ENCODE measurements at regions not wholly inside any gene's neighbourhood (a gene's known extent, or its start where the extent isn't known, plus 50 kb on each side); places are given as distances from the start of the nearest gene placed in this dataset.

DNA sequence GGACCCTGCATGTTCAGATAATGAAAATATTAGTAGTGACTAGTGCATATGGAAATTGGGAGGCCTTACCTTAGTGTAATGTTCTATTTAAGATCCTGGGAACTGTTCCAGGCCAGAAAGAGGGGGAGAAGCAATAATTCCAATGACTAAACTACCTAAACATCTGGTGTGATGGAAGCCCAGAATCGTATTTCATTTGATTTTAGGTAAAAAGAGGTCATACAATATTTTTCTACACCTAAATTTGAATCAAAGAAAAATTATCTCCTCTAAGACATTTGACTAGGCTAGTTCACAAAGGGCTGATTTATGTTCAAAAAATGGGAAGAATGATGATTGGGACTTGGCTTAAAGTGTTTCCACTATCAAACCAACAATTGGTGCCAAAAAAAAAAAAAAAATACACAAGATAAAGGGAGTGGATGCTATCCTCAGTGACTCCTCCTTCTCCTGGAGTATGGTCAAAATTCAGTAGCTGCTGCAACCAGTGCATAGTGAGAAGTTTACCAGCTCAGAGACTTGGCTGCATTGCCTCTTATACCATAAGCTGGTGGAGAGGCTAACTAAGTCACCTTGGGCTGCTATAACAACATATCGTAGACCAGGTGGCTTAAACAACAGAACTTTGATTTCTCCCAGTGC lies 1038.3 kb upstream of the ACVR2A start:
- WGBS, 4 donors: 44 to 56% (median 54%) methylated on average over 2 of the region's 2 CpGs
- Histone ChIP-seq H3K36me3 (replicated peaks in 1 of 2) (no peaks in the 10 kb centered on the region), H3K27ac (no peak overlapping the region), H3K4me1 (replicated peaks in 1 of 2) (no peaks in the 10 kb centered on the region), H3K4me3 (no peak overlapping the region), H3K9me3 (replicated peaks in 1 of 3) (no peaks in the 10 kb centered on the region), H3K27me3 (no peaks in the 10 kb centered on the region)
- TF ChIP-seq POLR2A (IDR thresholded peaks at IDR 0.05): no peak
- TF ChIP-seq, protein P1, sequence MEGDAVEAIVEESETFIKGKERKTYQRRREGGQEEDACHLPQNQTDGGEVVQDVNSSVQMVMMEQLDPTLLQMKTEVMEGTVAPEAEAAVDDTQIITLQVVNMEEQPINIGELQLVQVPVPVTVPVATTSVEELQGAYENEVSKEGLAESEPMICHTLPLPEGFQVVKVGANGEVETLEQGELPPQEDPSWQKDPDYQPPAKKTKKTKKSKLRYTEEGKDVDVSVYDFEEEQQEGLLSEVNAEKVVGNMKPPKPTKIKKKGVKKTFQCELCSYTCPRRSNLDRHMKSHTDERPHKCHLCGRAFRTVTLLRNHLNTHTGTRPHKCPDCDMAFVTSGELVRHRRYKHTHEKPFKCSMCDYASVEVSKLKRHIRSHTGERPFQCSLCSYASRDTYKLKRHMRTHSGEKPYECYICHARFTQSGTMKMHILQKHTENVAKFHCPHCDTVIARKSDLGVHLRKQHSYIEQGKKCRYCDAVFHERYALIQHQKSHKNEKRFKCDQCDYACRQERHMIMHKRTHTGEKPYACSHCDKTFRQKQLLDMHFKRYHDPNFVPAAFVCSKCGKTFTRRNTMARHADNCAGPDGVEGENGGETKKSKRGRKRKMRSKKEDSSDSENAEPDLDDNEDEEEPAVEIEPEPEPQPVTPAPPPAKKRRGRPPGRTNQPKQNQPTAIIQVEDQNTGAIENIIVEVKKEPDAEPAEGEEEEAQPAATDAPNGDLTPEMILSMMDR (IDR thresholded peaks at IDR 0.05): no peak
- DNase-seq: no peak
- intact Hi-C loops (cut with DNase I): no loop called here

DNA sequence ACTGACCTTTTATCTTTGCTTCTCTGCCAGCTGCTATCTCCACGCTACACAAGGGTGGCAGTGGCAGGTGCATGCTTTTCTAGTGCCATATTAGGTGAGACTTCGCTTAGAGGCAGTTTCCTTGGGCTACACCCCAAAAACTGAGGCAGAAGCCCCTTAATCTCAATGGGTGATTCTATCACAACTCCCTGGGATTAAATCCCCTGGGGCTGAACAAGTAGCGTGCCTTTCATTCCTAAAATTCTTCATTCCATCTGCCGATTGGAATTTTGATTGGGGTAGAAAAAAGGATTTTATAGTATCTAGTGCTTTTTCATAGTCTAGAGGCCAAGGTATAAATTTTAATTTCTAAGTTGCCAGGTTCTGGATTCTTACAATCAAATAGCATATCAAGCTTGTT lies 1040.5 kb upstream of the ACVR2A start:
- H3K4me3 ChIP-seq: no peak overlapping the region
- 65 to 83% (median 76%) methylated on average over 4 of the region's 4 CpGs for WGBS, 4 donors
- intact Hi-C loops (cut with DNase I): no loop called here

DNA sequence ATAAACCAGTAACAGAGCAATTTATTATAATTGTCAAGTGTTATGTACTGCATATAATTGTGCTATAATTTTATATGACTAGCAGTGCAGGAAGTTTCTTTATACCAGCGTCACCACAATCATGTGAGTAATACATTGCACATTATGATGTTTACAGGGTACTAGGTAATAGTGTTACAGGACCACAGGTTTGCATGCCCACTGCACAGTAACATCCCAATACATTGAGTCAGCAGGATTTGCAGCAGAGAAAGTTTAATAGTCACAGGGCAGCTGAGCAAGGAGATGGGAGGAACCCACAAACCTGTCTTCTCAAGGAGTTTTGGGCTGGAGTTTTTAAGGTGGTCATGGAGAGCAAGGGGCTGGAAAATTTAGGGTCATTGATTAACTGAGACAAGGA lies 1042.9 kb upstream of the ACVR2A start:
- Histone ChIP-seq H3K36me3 (replicated peaks in 1 of 2) (no peaks in the 10 kb centered on the region), H3K27ac (no peak overlapping the region), H3K9me3 (replicated peaks in 1 of 3) (no peaks in the 10 kb centered on the region), H3K4me1 (replicated peaks in 1 of 2) (no peaks in the 10 kb centered on the region), H3K27me3 (no peaks in the 10 kb centered on the region), H3K4me3 (no peak overlapping the region)
- intact Hi-C loops (cut with DNase I): no loop called here
- DNase-seq: no peak
- no peak for TF ChIP-seq POLR2A (IDR thresholded peaks at IDR 0.05)
- TF ChIP-seq, protein P1 (IDR thresholded peaks at IDR 0.05): no peak
- 74 to 89% (median 84%) methylated on average over 1 of the region's 1 CpG for WGBS, 4 donors

More for the DNA sequence above, 1040.5 kb upstream of the ACVR2A start:
- no peak overlapping the region for H3K27ac ChIP-seq
- no peaks in the 10 kb centered on the region for H3K4me1 ChIP-seq (replicated peaks in 1 of 2)
- TF ChIP-seq, protein P1 (IDR thresholded peaks at IDR 0.05): no peak
- TF ChIP-seq POLR2A (IDR thresholded peaks at IDR 0.05): no peak
- no peaks in the 10 kb centered on the region for H3K27me3 ChIP-seq
- DNase-seq: no peak
- H3K36me3 ChIP-seq (replicated peaks in 1 of 2): no peaks in the 10 kb centered on the region
- no peaks in the 10 kb centered on the region for H3K9me3 ChIP-seq (replicated peaks in 1 of 3)

DNA sequence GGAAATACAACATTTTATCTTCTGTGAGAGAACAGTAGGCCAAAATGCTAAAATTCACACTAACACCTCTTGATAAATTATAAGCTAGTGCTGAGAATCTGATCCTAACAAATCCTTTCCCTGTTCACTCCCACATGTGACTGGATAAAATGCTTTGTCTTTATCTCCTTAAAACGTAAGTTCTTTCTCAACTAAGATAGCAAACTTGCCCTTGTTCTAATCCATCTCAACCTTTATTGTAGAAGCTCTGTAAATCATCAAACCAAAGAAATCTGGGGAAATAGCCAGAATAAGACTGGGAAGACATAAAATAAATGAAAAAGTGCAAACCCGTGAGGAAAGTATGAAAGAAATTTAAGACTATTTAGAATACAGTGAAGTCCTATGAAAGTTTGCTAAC lies 1058.4 kb upstream of the ACVR2A start:
- DNase-seq: no peak
- Histone ChIP-seq H3K27ac (no peak overlapping the region), H3K36me3 (replicated peaks in 1 of 2) (no peaks in the 10 kb centered on the region), H3K4me3 (no peak overlapping the region), H3K4me1 (replicated peaks in 1 of 2) (no peaks in the 10 kb centered on the region), H3K27me3 (no peaks in the 10 kb centered on the region), H3K9me3 (replicated peaks in 1 of 3) (no peaks in the 10 kb centered on the region)
- no peak for TF ChIP-seq POLR2A (IDR thresholded peaks at IDR 0.05)
- TF ChIP-seq, protein P1 (IDR thresholded peaks at IDR 0.05): no peak
- intact Hi-C loops (cut with DNase I): no loop called here
- 42 to 61% (median 57%) methylated on average over 2 of the region's 2 CpGs for WGBS, 4 donors
